Adrenal gland (tissue), 9 donors: ENCODE measurements at regions not wholly inside any gene's neighbourhood (a gene's known extent, or its start where the extent isn't known, plus 50 kb on each side); places are given as distances from the start of the nearest gene placed in this dataset.

Experiments used
- DNase-seq, 7 donors: peaks; one replicate each; pipeline ENCODE4 v3.0.0-alpha.2; 2019 to 2020
- H3K27ac ChIP-seq, 5 donors: fragments of 200-600 bp; sonication (generic) in 4 of 5; 1 replicate in 3 of 5; 2 replicates in 2 of 5; pipeline versions ENCODE4 v1.5.1 to v1.8.0; 2016 to 2020; ENCODE audit warnings: mild to moderate bottlenecking in 1 of 5
- H3K27me3 ChIP-seq: fragments of 200-600 bp; 2 replicates; pipeline ENCODE4 v1.8.0; 2021
- H3K36me3 ChIP-seq, 2 donors: fragments of 200-600 bp; replicated peaks in 1 of 2; 1 replicate in 1 of 2; 2 replicates in 1 of 2; pipeline versions ENCODE4 v1.5.1 to v1.8.0; 2018 to 2022
- H3K4me1 ChIP-seq, 2 donors: fragments of 200-600 bp; replicated peaks in 1 of 2; 1 replicate in 1 of 2; 2 replicates in 1 of 2; pipeline versions ENCODE4 v1.5.1 to v1.8.0; 2018 to 2021
- H3K4me3 ChIP-seq, 4 donors: fragments of 200-600 bp; sonication (generic) in 3 of 4; one replicate each; pipeline ENCODE4 v1.5.1; 2016 to 2018
- H3K9me3 ChIP-seq, 3 donors: fragments of 200-600 bp; sonication (generic) in 1 of 3; replicated peaks in 1 of 3; 1 replicate in 2 of 3; 2 replicates in 1 of 3; pipeline versions ENCODE4 v1.5.1 to v1.8.0; 2016 to 2021
- POLR2A ChIP-seq, 2 donors: fragments of 450-650 bp; IDR thresholded peaks; one replicate each; pipeline ENCODE4 v1.6.1; 2017; ENCODE audit warnings: antibody characterized with exemption in 2 of 2, mild to moderate bottlenecking in 2 of 2, moderate library complexity in 1 of 2
- WGBS, 4 donors: extraction: QIAGEN DNeasy Blood & Tissue Kit in 2 of 4; methylation state at CpG; one replicate each; pipeline versions ENCODE4 v1.1.5 to v1.1.7; 2013 to 2017; 5-methylcytosine and 5-hydroxymethylcytosine counted together
- intact Hi-C, 2 donors: fragments of 100-400 bp; cut with DNase I; formaldehyde crosslinking; loops; one replicate each; pipeline versions ENCODE4 v1.14.1 to v1.15.0; 2022 to 2023
- TF ChIP-seq, protein P1 (sequence below), 6 experiments: fragments of 450-650 bp in 4 of 6; fragments of 200-600 bp in 2 of 6; sonication (generic) in 1 of 6; IDR thresholded peaks; 1 replicate in 5 of 6; 2 replicates in 1 of 6; pipeline versions ENCODE4 v1.5.1 to v1.8.0; 2016 to 2021; ENCODE audit warnings: antibody characterized with exemption in 6 of 6, mild to moderate bottlenecking in 2 of 6, moderate library complexity in 1 of 6
- donor health status: healthy with polysubstance abuse.
- donor health status: Bipolar disorder and iron deficiency.
- donor health status: DM: yes; HTN: yes; CAD: no.
- donor health status: DM: no; HTN: no; CAD: no.
- donor health status: DM: no; HTN: no; CAD: no.

DNA sequence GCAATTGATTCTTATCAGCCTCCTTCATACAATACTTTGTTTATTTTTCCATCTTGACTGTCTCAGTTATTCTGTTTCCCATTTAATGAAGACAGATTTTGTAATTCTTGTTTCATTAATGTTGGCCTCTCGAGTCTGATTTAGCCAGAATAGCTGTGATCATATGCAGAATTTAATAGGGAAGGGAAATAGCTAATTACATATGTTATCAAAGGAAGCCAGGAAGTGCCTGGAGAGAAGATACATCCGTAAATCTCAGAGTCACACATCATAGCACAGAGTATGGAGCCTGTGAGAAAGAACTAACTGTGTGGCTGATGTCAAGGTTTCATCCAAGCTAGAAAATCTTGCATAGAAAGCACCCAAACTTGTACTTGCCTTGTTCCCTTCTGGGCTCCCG lies 288.9 kb upstream of the SLCO3A1 start:
- Histone ChIP-seq H3K36me3 (no peaks in the 10 kb centered on the region), H3K4me3 (no peak overlapping the region), H3K4me1 (no peaks in the 10 kb centered on the region), H3K27me3 (no peaks in the 10 kb centered on the region), H3K9me3 (no peaks in the 10 kb centered on the region), H3K27ac (no peak overlapping the region)
- DNase-seq = no peak
- TF ChIP-seq POLR2A (IDR thresholded peaks at IDR 0.05) = no peak
- TF ChIP-seq, protein P1, sequence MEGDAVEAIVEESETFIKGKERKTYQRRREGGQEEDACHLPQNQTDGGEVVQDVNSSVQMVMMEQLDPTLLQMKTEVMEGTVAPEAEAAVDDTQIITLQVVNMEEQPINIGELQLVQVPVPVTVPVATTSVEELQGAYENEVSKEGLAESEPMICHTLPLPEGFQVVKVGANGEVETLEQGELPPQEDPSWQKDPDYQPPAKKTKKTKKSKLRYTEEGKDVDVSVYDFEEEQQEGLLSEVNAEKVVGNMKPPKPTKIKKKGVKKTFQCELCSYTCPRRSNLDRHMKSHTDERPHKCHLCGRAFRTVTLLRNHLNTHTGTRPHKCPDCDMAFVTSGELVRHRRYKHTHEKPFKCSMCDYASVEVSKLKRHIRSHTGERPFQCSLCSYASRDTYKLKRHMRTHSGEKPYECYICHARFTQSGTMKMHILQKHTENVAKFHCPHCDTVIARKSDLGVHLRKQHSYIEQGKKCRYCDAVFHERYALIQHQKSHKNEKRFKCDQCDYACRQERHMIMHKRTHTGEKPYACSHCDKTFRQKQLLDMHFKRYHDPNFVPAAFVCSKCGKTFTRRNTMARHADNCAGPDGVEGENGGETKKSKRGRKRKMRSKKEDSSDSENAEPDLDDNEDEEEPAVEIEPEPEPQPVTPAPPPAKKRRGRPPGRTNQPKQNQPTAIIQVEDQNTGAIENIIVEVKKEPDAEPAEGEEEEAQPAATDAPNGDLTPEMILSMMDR (IDR thresholded peaks at IDR 0.05) = no peak
- intact Hi-C loops = no loop called here
- 63 to 71% (median 67%) methylated on average over 3 of the region's 3 CpGs for WGBS, 4 donors

DNA sequence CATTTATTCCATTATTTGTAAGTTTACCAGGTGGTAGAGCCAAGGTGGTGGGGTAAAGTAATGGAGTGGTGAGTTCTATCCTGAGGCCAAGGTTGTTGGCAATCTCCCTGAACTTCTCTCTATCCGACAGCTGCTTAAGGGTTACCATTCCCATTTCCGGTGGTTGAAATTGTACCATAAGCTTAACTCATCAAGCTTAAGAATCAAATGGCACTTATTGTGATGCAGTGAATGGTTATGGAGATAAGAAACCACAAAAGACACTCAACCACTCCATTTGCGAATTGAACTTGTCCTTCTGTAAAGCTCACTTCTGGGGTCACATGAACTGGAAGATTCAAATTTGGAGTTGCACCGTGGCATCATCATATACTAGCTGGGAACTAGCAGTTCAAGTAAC lies 287.4 kb upstream of the SLCO3A1 start:
- TF ChIP-seq POLR2A (IDR thresholded peaks at IDR 0.05) = no peak
- TF ChIP-seq, protein P1 (IDR thresholded peaks at IDR 0.05) = no peak
- Histone ChIP-seq H3K4me3 (no peak overlapping the region), H3K9me3 (no peaks in the 10 kb centered on the region), H3K27ac (no peak overlapping the region), H3K4me1 (no peaks in the 10 kb centered on the region), H3K27me3 (peaks cover 5% of the 10 kb centered on the region), H3K36me3 (no peaks in the 10 kb centered on the region)
- no peak for DNase-seq
- WGBS, 4 donors = 70 to 80% (median 77%) methylated on average over 4 of the region's 4 CpGs
- intact Hi-C loops = no loop called here

DNA sequence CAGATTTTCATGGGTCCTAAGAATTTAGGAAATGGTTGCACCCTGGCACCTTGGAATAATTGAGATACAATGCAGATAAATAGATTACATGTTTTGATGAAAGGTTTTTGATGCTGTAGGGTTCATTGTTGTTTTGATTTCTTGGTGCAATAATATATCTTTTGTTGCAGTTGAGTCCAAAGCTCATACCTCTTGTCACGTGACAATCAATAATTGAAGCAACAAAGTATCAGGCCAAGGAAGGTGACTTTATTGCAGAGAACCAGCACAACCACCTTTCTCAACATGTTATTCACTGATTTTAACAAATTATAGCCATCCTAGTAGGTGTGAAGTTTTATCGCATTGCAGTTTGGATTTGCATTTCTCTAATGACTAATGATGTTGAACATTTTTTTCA lies 285.5 kb upstream of the SLCO3A1 start:
- Histone ChIP-seq H3K36me3 (no peaks in the 10 kb centered on the region), H3K9me3 (no peaks in the 10 kb centered on the region), H3K4me3 (no peak overlapping the region), H3K27ac (no peak overlapping the region), H3K27me3 (peaks cover 5% of the 10 kb centered on the region), H3K4me1 (no peaks in the 10 kb centered on the region)
- 83 to 85% (median 84%) methylated on average over 2 of the region's 2 CpGs for WGBS, 4 donors
- intact Hi-C loops = no loop called here
- no peak for DNase-seq
- no peak for TF ChIP-seq POLR2A (IDR thresholded peaks at IDR 0.05)
- TF ChIP-seq, protein P1 (IDR thresholded peaks at IDR 0.05) = no peak

DNA sequence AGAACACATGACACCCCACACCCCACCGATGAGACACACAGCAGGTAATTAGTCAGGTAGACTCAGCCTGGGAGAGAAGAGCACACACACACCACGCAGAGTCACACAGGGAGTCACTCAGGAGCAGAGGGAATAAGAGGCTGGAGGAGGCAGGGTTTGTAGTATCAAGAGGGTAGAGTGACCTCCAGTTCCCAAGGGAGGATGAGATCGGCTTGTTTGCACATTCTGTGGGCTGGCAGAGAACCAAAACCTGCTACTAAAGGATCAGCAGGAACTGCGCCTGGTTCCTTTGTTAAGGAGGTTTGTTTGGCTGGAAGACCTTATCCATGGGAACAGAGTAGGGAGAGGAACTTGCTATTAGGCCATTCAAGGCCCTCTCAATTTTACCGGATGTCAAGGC lies 281.4 kb upstream of the SLCO3A1 start:
- intact Hi-C loops = no loop called here
- TF ChIP-seq, protein P1 (IDR thresholded peaks at IDR 0.05) = no peak
- TF ChIP-seq POLR2A (IDR thresholded peaks at IDR 0.05) = no peak
- 68 to 81% (median 69%) methylated on average over 5 of the region's 5 CpGs for WGBS, 4 donors
- Histone ChIP-seq H3K36me3 (no peaks in the 10 kb centered on the region), H3K27ac (no peak overlapping the region), H3K9me3 (no peaks in the 10 kb centered on the region), H3K4me1 (no peaks in the 10 kb centered on the region), H3K4me3 (no peak overlapping the region), H3K27me3 (peaks cover 5% of the 10 kb centered on the region)
- DNase-seq = no peak
